ENCODE measurements at regions not wholly inside any gene's neighbourhood (a gene's known extent, or its start where the extent isn't known, plus 50 kb on each side); places are given as distances from the start of the nearest gene placed in this dataset.
A peak's percentile ranks its signal among the peaks of the same experiment; 100 is the strongest.

DNA sequence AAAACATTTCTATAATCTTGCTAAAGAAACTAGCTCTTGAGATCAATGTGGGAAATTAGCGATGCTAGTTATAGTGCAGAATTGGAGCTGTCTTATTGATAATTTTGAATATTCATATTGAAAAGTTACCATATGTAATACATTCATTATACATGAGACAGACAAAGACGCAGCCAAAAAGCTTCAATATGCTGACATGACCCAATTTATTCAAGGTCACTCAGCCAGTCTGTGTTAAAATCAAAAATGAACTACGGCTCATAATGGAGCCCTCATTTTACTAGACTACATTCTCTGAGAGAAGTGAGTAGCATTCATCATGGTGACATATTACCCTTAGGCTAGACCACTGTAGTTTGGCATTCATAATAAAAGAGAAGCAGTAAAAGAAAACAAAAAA lies 107.3 kb upstream of the GABRG2 start:
- no peaks in the 10 kb centered on the region for H3K9me3 ChIP-seq (replicated peaks; ENCODE audit: control insufficient read depth, low read depth, low read length)

GRCh38 chr5:161966564-161966963 lies 101.0 kb upstream of the GABRG2 start:
- DNase-seq: peak; percentile 76
- 0% methylated on average over 2 of the region's 3 CpGs for WGBS (ENCODE audit: insufficient coverage)

More for the DNA sequence above, 107.3 kb upstream of the GABRG2 start:
- Histone ChIP-seq H3K36me3 (ENCODE audit: control insufficient read depth, insufficient read depth, low read length) (no peaks in the 10 kb centered on the region), H3K27me3 (ENCODE audit: control insufficient read depth, insufficient read depth, low read length) (no peaks in the 10 kb centered on the region), H3K4me1 (ENCODE audit: control insufficient read depth, insufficient read depth, low read length) (no peaks in the 10 kb centered on the region), H3K27ac (ENCODE audit: low read length) (no peak overlapping the region), H3K4me3 (ENCODE audit: low read length) (no peak overlapping the region)
- WGBS (ENCODE audit: insufficient coverage): no CpG with 5 or more reads among the region's 3 CpGs
- no peak for DNase-seq

GRCh38 chr5:161975350-161975749 lies 92.2 kb upstream of the GABRG2 start:
- WGBS (ENCODE audit: insufficient coverage): no CpG with 5 or more reads among the region's 2 CpGs
- H3K27ac ChIP-seq (ENCODE audit: low read length): no peak overlapping the region
- no peaks in the 10 kb centered on the region for H3K27me3 ChIP-seq (ENCODE audit: control insufficient read depth, insufficient read depth, low read length)
- H3K36me3 ChIP-seq (ENCODE audit: control insufficient read depth, insufficient read depth, low read length): no peaks in the 10 kb centered on the region
- no peak for DNase-seq
- H3K4me3 ChIP-seq (ENCODE audit: low read length): no peak overlapping the region
- no peaks in the 10 kb centered on the region for H3K4me1 ChIP-seq (ENCODE audit: control insufficient read depth, insufficient read depth, low read length)
- H3K9me3 ChIP-seq (replicated peaks; ENCODE audit: control insufficient read depth, low read depth, low read length): no peaks in the 10 kb centered on the region

More at GRCh38 chr5:161966564-161966963, 101.0 kb upstream of the GABRG2 start:
- no peaks in the 10 kb centered on the region for H3K36me3 ChIP-seq (ENCODE audit: control insufficient read depth, insufficient read depth, low read length)
- no peaks in the 10 kb centered on the region for H3K27me3 ChIP-seq (ENCODE audit: control insufficient read depth, insufficient read depth, low read length)
- H3K27ac ChIP-seq (ENCODE audit: low read length): no peak overlapping the region
- H3K4me1 ChIP-seq (ENCODE audit: control insufficient read depth, insufficient read depth, low read length): no peaks in the 10 kb centered on the region
- no peak overlapping the region for H3K4me3 ChIP-seq (ENCODE audit: low read length)
- no peaks in the 10 kb centered on the region for H3K9me3 ChIP-seq (replicated peaks; ENCODE audit: control insufficient read depth, low read depth, low read length)

- no peak overlapping the region for H3K4me3 ChIP-seq (ENCODE audit: low read length)
- DNase-seq: no peak
- no CpG with 5 or more reads among the region's 1 CpG for WGBS (ENCODE audit: insufficient coverage)
Measured at GRCh38 chr5:161988077-161988476, 79.5 kb upstream of the GABRG2 start.

More at GRCh38 chr5:161988077-161988476, 79.5 kb upstream of the GABRG2 start:
- no peak overlapping the region for H3K27ac ChIP-seq (ENCODE audit: low read length)
- no peaks in the 10 kb centered on the region for H3K9me3 ChIP-seq (replicated peaks; ENCODE audit: control insufficient read depth, low read depth, low read length)
- no peaks in the 10 kb centered on the region for H3K36me3 ChIP-seq (ENCODE audit: control insufficient read depth, insufficient read depth, low read length)
- H3K27me3 ChIP-seq (ENCODE audit: control insufficient read depth, insufficient read depth, low read length): no peaks in the 10 kb centered on the region
- H3K4me1 ChIP-seq (ENCODE audit: control insufficient read depth, insufficient read depth, low read length): no peaks in the 10 kb centered on the region

All from muscle of leg (tissue), 3 donors.